ENCODE measurements at regions not wholly inside any gene's neighbourhood (a gene's known extent, or its start where the extent isn't known, plus 50 kb on each side); places are given as distances from the start of the nearest gene placed in this dataset.

DNA sequence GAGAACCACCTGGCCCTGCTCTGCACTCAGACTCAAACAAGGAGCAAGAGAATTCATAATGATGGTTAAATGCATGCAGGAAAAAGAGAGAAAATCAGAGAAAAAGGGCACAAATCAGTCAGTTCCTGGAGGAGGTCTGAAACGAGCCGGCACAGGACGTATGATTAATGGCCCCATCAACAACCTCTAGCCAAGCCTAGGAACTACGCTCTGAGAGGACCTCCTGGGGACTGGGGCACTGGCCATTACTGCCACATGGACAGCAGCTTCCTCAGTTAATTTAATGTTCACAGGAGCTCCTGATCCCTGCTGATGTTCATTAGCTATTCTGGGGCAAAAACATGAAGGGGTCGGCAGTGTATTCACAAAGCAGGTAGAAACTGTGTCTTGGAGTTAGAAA is 238.1 kb downstream of the MED10 start:
- Histone ChIP-seq H3K9me3 (ENCODE audit: low read depth) (no peaks in the 10 kb centered on the region), H4K20me1 (ENCODE audit: low read depth) (no peaks in the 10 kb centered on the region), H2AFZ (replicated peaks) (no peak overlapping the region), H3K36me3 (no peaks in the 10 kb centered on the region), H3K79me2 (ENCODE audit: low read depth) (no peaks in the 10 kb centered on the region), H3K27ac (no peak overlapping the region), H3F3A (ENCODE audit: low read depth) (peaks cover 10% of the 10 kb centered on the region), H3K9ac (no peak overlapping the region), H3K4me2 (no peak overlapping the region), H3K4me3 (no peak overlapping the region), H3K27me3 (no peaks in the 10 kb centered on the region), H3K4me1 (peaks cover 20% of the 10 kb centered on the region)
- TF ChIP-seq EZH2 (IDR thresholded peaks at IDR 0.05) (no peak), EZH2phosphoT487 (IDR thresholded peaks at IDR 0.05) (no peak)
- TF ChIP-seq, protein P1, sequence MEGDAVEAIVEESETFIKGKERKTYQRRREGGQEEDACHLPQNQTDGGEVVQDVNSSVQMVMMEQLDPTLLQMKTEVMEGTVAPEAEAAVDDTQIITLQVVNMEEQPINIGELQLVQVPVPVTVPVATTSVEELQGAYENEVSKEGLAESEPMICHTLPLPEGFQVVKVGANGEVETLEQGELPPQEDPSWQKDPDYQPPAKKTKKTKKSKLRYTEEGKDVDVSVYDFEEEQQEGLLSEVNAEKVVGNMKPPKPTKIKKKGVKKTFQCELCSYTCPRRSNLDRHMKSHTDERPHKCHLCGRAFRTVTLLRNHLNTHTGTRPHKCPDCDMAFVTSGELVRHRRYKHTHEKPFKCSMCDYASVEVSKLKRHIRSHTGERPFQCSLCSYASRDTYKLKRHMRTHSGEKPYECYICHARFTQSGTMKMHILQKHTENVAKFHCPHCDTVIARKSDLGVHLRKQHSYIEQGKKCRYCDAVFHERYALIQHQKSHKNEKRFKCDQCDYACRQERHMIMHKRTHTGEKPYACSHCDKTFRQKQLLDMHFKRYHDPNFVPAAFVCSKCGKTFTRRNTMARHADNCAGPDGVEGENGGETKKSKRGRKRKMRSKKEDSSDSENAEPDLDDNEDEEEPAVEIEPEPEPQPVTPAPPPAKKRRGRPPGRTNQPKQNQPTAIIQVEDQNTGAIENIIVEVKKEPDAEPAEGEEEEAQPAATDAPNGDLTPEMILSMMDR (IDR thresholded peaks at IDR 0.05), result no peak
- H3K27ac Mint-ChIP-seq, result no peak overlapping the region
- DNase-seq (ENCODE audit: low spot score), result no peak
- H3K9me3 Mint-ChIP-seq, result no peaks in the 10 kb centered on the region
- peaks cover 3% of the 10 kb centered on the region for H3K27me3 Mint-ChIP-seq (ENCODE audit: insufficient read depth, low read depth)
- no peak overlapping the region for H3K4me3 Mint-ChIP-seq
- no peaks in the 10 kb centered on the region for H3K36me3 Mint-ChIP-seq
- peaks cover 3% of the 10 kb centered on the region for H3K4me1 Mint-ChIP-seq

DNA sequence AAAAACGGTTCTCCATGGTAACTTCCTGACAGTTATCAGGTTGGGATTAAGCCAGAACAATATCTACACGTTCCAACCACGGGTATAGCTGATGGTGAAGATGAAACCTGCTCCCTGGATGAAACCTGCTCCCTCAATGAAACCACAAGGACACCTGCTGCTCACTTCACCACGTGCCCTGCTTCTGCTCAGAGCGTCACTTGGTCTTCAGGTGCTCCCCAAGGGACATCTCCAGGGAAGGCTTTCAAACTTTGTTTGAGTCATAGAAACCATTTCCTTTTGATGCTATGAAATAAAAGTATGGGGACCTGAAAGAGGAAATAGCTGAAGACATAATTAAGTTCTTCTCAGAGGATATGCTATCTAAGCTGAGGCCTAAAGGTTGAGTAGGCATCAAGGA is 242.4 kb downstream of the MED10 start:
- H3K27me3 Mint-ChIP-seq (ENCODE audit: insufficient read depth, low read depth), result peaks cover 3% of the 10 kb centered on the region
- Histone ChIP-seq H3K36me3 (no peaks in the 10 kb centered on the region), H3K4me3 (no peak overlapping the region), H3K27me3 (no peaks in the 10 kb centered on the region), H2AFZ (replicated peaks) (no peak overlapping the region), H3K4me1 (no peaks in the 10 kb centered on the region), H3K9ac (no peak overlapping the region), H3K9me3 (ENCODE audit: low read depth) (no peaks in the 10 kb centered on the region), H4K20me1 (ENCODE audit: low read depth) (no peaks in the 10 kb centered on the region), H3K27ac (no peak overlapping the region), H3K4me2 (no peak overlapping the region), H3F3A (ENCODE audit: low read depth) (no peaks in the 10 kb centered on the region), H3K79me2 (ENCODE audit: low read depth) (no peaks in the 10 kb centered on the region)
- TF ChIP-seq EZH2 (IDR thresholded peaks at IDR 0.05) (no peak), EZH2phosphoT487 (IDR thresholded peaks at IDR 0.05) (no peak)
- TF ChIP-seq, protein P1 (IDR thresholded peaks at IDR 0.05), result no peak
- no peak overlapping the region for H3K4me3 Mint-ChIP-seq
- no peaks in the 10 kb centered on the region for H3K9me3 Mint-ChIP-seq
- H3K27ac Mint-ChIP-seq, result no peak overlapping the region
- no peaks in the 10 kb centered on the region for H3K36me3 Mint-ChIP-seq
- no peak for DNase-seq (ENCODE audit: low spot score)
- no peaks in the 10 kb centered on the region for H3K4me1 Mint-ChIP-seq

DNA sequence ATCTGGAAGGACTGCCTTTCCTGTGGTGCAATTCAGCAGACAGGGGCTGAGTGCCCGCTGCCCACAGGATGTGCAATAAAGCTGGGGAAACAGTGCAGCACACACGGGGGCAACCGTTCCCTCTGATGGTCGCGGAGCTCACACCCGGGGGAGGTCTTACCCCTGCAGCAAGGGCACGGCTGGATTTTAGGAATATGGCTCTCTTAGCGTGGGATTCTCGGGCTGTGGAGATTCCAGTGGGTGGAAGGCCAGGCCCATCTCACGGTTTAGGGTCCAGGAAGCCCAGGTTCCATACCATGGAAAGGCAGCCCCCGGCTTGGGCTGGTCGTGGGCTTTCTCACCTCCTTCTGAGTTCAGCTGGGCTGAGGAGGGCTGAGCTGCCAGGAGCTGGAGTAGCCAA is 244.1 kb downstream of the MED10 start:
- no peak for DNase-seq (ENCODE audit: low spot score)
- no peak overlapping the region for H3K9ac ChIP-seq

More for the DNA sequence above, 244.1 kb downstream of the MED10 start:
- Histone ChIP-seq H3K27me3 (no peaks in the 10 kb centered on the region), H3K4me3 (no peak overlapping the region), H3K4me2 (no peak overlapping the region), H3K27ac (no peak overlapping the region), H3K79me2 (ENCODE audit: low read depth) (no peaks in the 10 kb centered on the region), H4K20me1 (ENCODE audit: low read depth) (no peaks in the 10 kb centered on the region), H3F3A (ENCODE audit: low read depth) (no peaks in the 10 kb centered on the region), H2AFZ (replicated peaks) (no peak overlapping the region), H3K36me3 (no peaks in the 10 kb centered on the region), H3K4me1 (no peaks in the 10 kb centered on the region), H3K9me3 (ENCODE audit: low read depth) (no peaks in the 10 kb centered on the region)
- H3K27me3 Mint-ChIP-seq (ENCODE audit: insufficient read depth, low read depth), result no peaks in the 10 kb centered on the region
- no peaks in the 10 kb centered on the region for H3K9me3 Mint-ChIP-seq
- no peaks in the 10 kb centered on the region for H3K4me1 Mint-ChIP-seq
- H3K4me3 Mint-ChIP-seq, result no peak overlapping the region
- H3K27ac Mint-ChIP-seq, result no peak overlapping the region
- no peak for TF ChIP-seq EZH2phosphoT487 (IDR thresholded peaks at IDR 0.05)
- TF ChIP-seq, protein P1 (IDR thresholded peaks at IDR 0.05), result no peak
- H3K36me3 Mint-ChIP-seq, result no peaks in the 10 kb centered on the region

Measured in neural progenitor cell (in vitro differentiated cells).